ENCODE measurements at regions not wholly inside any gene's neighbourhood (a gene's known extent, or its start where the extent isn't known, plus 50 kb on each side); places are given as distances from the start of the nearest gene placed in this dataset.
A peak's percentile ranks its signal among the peaks of the same experiment; 100 is the strongest.

- no peak for DNase-seq
Observed at GRCh38 chr1:235009561-235010306, 118.9 kb downstream of the TOMM20 start.

GRCh38 chr1:235009074-235009473 is 119.6 kb downstream of the TOMM20 start:
- no peak for DNase-seq

GRCh38 chr1:235008239-235008638 is 120.4 kb downstream of the TOMM20 start:
- no peak for DNase-seq

- no peak for DNase-seq
Observed at GRCh38 chr1:235006816-235007215, 121.8 kb downstream of the TOMM20 start.

- no peak for DNase-seq
Observed at GRCh38 chr1:235006132-235006721, 122.4 kb downstream of the TOMM20 start.

- DNase-seq = no peak
Observed at GRCh38 chr1:235004840-235005391, 123.7 kb downstream of the TOMM20 start.

GRCh38 chr1:235004276-235004675 is 124.4 kb downstream of the TOMM20 start:
- no peak for DNase-seq

- no peak for DNase-seq
Observed at GRCh38 chr1:235002706-235003300, 125.8 kb downstream of the TOMM20 start.

GRCh38 chr1:234999513-234999940 is 129.1 kb downstream of the TOMM20 start:
- no peak for DNase-seq

GRCh38 chr1:234997896-234998741 is 130.5 kb downstream of the TOMM20 start:
- no peak for DNase-seq

GRCh38 chr1:234997201-234997895 is 131.3 kb downstream of the TOMM20 start:
- DNase-seq = peak; percentile 51

- DNase-seq = no peak
Observed at GRCh38 chr1:234996245-234996757, 132.3 kb downstream of the TOMM20 start.

- no peak for DNase-seq
Observed at GRCh38 chr1:234994436-234995295, 134.0 kb downstream of the TOMM20 start.

- no peak for DNase-seq
Observed at GRCh38 chr1:234992065-234992464, 136.6 kb downstream of the TOMM20 start.

- DNase-seq = no peak
Observed at GRCh38 chr1:234990874-234991801, 137.5 kb downstream of the TOMM20 start.

- no peak for DNase-seq
Observed at GRCh38 chr1:234990328-234990675, 138.3 kb downstream of the TOMM20 start.

- no peak for DNase-seq
Observed at GRCh38 chr1:234989479-234990327, 138.9 kb downstream of the TOMM20 start.

GRCh38 chr1:234989019-234989418 is 139.6 kb downstream of the TOMM20 start:
- no peak for DNase-seq

GRCh38 chr1:234988536-234988935 is 140.1 kb downstream of the TOMM20 start:
- DNase-seq = no peak

All from eye (tissue), 1 donor.